Fibroblast of the aortic adventitia (primary cell): ENCODE measurements at regions not wholly inside any gene's neighbourhood (a gene's known extent, or its start where the extent isn't known, plus 50 kb on each side); places are given as distances from the start of the nearest gene placed in this dataset.
A peak's percentile ranks its signal among the peaks of the same experiment; 100 is the strongest.

Experiments used
- DNase-seq: peaks from one replicate; pipeline ENCODE4 v3.0.0-alpha.2; 2010; ENCODE audit warnings: low read depth
- H3K4me3 ChIP-seq: 2 replicates; pipeline ENCODE4 v1.5.1; 2011; ENCODE audit warnings: low read depth, mild to moderate bottlenecking, control low read depth, low read length, moderate library complexity
- TF ChIP-seq, protein P1 (sequence below): IDR thresholded peaks from 2 replicates; pipeline ENCODE4 v1.5.1; 2011; ENCODE audit warnings: mild to moderate bottlenecking, low read length, control low read depth, inconsistent platforms; ENCODE audit not compliant: insufficient read depth

DNA sequence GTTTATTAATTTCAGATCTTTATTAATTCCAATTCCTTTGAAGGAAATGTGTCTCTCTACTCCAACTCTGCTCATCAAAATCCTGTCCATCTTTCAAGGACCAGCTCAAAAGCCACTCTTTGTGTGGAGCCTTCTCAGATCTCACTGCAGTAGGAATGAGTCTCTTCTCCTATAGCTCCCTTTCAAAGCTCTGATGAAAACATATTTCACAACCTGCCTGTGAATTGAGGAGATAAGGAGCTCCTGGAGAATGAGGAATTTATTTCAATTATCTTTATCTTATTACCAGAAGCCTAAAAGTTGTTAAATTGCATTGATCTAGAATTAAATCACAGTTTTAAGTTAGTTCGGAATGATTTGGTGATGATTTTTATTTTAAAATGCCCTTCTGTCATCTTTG, 92.6 kb upstream of the TRPC3 start:
- TF ChIP-seq, protein P1, sequence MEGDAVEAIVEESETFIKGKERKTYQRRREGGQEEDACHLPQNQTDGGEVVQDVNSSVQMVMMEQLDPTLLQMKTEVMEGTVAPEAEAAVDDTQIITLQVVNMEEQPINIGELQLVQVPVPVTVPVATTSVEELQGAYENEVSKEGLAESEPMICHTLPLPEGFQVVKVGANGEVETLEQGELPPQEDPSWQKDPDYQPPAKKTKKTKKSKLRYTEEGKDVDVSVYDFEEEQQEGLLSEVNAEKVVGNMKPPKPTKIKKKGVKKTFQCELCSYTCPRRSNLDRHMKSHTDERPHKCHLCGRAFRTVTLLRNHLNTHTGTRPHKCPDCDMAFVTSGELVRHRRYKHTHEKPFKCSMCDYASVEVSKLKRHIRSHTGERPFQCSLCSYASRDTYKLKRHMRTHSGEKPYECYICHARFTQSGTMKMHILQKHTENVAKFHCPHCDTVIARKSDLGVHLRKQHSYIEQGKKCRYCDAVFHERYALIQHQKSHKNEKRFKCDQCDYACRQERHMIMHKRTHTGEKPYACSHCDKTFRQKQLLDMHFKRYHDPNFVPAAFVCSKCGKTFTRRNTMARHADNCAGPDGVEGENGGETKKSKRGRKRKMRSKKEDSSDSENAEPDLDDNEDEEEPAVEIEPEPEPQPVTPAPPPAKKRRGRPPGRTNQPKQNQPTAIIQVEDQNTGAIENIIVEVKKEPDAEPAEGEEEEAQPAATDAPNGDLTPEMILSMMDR: no peak
- no peak for DNase-seq
- H3K4me3 ChIP-seq: no peak overlapping the region

DNA sequence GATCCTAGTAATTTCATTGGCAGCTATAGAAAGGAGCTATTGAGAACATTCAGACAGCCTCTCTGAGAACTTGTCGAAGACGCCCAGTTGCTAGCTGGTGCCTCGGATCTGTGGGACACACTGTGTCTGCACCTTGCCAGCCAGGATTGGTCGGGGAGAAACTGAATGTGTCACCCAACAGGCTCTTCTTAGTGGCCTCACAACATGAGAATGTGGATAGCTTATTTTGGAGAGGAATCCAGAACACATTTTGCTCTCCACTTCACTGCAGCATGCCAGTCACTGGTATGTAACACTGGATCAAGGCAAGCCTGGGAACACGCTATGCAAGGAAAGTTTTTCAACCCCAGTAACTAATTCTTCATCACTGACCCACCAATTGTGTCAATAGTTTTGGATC, 89.5 kb upstream of the TRPC3 start:
- no peak overlapping the region for H3K4me3 ChIP-seq
- DNase-seq: no peak
- TF ChIP-seq, protein P1: no peak

DNA sequence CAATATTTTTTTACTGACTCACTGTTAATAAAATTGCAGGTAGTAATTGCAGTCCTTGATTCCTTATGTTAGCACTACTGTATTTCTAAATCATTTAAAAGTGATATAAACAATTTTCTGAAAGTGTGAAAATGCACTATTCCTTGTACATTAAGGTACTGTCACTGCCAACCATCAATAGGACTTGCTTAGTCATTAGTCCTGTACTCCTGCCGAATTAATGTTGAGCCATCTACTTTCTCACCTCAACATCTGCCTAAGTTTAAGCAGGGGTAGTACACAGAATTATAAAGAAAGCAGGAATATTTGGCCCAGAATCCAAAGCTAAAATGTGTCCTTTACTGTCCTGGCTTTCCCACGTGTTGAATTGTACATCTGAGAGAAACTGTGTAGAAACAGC, 87.0 kb upstream of the TRPC3 start:
- DNase-seq: no peak
- TF ChIP-seq, protein P1: no peak
- no peak overlapping the region for H3K4me3 ChIP-seq

DNA sequence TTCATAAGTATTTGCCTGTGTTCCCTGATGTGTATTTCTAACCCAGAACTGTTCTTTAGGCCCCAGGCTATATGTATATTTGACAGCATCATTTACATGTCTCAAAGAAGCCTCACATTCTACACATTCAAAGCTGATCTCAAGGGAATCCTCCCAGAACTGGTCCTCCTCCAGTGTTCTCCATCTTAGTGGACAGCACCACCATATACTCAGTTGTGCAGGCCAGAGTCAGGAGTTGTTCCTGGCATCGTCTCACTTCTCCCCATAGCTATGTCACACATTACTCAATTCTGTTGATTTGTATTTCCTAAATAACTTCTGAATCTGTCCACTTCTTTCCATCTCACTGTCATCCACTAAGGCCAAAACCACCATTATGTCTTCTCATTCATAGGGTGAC, 82.8 kb upstream of the TRPC3 start:
- DNase-seq: no peak
- H3K4me3 ChIP-seq: no peak overlapping the region

DNA sequence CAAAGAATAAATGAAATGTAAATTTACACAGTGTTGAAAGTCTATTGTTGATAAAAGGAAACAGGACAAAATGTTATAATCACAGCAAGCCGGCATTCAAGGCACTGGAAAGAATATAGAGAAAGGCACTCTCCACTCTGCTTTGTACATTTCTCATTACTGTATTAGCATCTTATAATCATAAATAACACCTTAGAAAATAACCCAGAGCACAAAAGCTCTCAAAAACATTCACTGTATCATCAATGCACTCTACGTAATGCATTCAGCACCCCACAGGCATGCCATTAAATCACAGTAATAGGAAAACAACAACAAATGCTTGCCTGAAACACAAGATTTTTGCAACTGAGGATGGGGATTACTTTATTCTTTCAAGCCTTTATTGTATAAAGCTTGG, 75.3 kb upstream of the TRPC3 start:
- H3K4me3 ChIP-seq: no peak overlapping the region
- no peak for DNase-seq
- TF ChIP-seq, protein P1: no peak

More for the DNA sequence above, 82.8 kb upstream of the TRPC3 start:
- TF ChIP-seq, protein P1: no peak

DNA sequence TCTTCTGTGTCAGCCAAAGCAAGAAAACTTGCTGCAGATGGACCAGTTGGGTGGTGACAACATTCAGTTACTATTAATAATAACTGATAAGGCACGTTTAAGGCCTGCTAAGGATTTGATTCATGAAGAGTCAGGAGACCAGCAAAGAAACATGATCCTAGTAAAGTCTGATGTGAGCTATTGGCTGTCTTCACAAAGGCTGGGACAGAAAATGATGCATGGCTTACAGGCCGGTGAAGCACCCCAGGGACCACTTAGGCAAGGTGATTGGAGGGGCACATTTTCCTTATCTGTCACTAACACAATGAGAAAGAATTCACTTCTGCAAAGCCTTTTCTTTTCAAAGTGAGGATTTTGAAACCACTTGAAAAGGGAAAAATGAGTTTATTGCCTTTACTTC, 65.4 kb upstream of the TRPC3 start:
- H3K4me3 ChIP-seq: no peak overlapping the region
- TF ChIP-seq, protein P1: no peak
- peak; percentile 76 for DNase-seq

DNA sequence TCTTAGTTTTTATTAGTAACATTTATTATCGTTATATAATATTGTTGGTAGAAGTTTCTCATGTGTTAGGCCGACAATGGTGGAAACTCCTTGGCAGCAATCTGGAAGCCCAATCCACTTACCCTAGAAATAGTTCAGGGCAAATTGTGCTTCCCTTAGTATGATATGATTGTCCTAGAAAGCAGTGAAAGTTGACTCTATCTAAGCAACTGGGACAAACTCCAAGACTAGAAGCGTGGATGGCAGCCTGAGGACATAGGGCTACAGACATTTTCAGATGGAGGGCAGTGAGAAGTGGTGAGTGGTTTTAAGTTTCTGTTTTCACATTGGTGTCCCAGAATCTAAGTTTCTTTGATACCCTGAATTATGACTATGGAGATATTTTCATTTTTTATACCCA, 63.3 kb upstream of the TRPC3 start:
- TF ChIP-seq, protein P1: no peak

More for the DNA sequence above, 63.3 kb upstream of the TRPC3 start:
- DNase-seq: no peak
- H3K4me3 ChIP-seq: no peak overlapping the region
